Left colon (tissue), 2 donors: ENCODE measurements at regions not wholly inside any gene's neighbourhood (a gene's known extent, or its start where the extent isn't known, plus 50 kb on each side); places are given as distances from the start of the nearest gene placed in this dataset.

Experiments
- ATAC-seq: fragments of 200-7000 bp; cut with Tn5 transposase; one replicate; pipeline ENCODE4 v1.9.1; 2020; ENCODE audit warnings: mild to moderate bottlenecking, moderate library complexity
- DNase-seq, 2 donors: peaks; one replicate each; pipeline ENCODE4 v3.0.0-alpha.2; 2020
- intact Hi-C, 2 donors: fragments of 100-400 bp; cut with DNase I in 1 of 2; cut with micrococcal nuclease in 1 of 2; formaldehyde crosslinking; loops; one replicate each; pipeline versions ENCODE4 v1.11.2 to v1.14.0; 2022; cut with DNase I, micrococcal nuclease
- donor health status: DM: no; HTN: no; CAD: no.
- donor health status: DM: yes; HTN: yes; CAD: no.

DNA sequence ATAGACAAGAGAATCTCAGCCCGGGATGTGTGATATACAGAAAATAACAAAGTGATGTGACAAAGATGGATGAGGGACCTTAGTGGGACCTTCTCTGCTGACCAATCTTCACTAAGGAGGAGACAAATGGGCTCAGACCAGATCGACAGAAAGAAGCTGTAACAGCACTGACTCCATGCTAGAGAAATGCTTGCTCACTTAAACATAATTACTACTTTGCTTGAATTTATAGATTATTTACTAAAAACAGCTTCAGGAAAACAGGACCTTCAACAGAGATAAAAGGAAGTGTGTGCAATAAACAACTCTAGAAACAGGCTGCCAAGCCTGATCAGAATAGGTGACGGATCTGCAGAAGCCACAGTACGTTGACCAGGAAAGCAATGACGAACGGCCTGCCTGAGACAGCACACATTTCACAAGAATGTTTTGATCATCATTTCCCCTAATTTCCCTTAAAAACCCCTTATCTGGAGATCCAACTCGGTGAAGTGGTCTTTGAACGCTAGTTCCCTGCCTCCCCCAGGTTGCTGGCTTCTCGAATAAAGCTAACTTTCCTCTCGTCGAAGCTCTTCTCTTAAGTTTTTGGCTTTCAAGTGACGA, 98.4 kb upstream of the STEAP1B start:
- intact Hi-C loops, result no loop called here
- ATAC-seq, result no peak

GRCh38 chr7:22597844-22598243, 97.9 kb upstream of the STEAP1B start:
- no peak for ATAC-seq
- intact Hi-C loops, result no loop called here
- no peak for DNase-seq

More for the DNA sequence above, 98.4 kb upstream of the STEAP1B start:
- no peak for DNase-seq

GRCh38 chr7:22596763-22597400, 96.9 kb upstream of the STEAP1B start:
- intact Hi-C loops, result no loop called here
- ATAC-seq, result no peak
- no peak for DNase-seq

GRCh38 chr7:22594020-22594419, 94.0 kb upstream of the STEAP1B start:
- intact Hi-C loops, result no loop called here
- ATAC-seq (no peak), DNase-seq (no peak)

DNA sequence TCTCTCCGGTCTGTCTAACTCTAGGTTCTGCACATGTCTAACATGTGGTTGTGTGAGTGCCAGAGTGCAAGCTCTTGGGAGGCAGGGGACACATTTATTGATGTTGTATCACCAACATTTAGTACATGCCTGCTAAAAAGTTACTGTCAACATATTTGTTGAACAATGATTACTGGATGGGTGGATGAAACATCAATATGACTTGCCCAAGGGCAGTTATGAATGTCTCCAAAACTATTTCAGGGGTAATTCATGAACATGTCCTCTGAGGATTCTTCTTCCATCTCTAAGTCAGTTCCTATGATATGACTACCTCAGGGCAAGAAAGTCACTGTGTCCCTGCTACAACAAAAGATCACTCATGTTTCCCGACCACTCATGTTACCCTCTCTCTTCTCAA, 91.3 kb upstream of the STEAP1B start:
- ATAC-seq, result no peak
- DNase-seq, result no peak
- intact Hi-C loops, result no loop called here

- no peak for DNase-seq
- no peak for ATAC-seq
- intact Hi-C loops, result no loop called here
Observed at GRCh38 chr7:22589641-22590201, 89.7 kb upstream of the STEAP1B start.

- no peak for ATAC-seq
Observed at GRCh38 chr7:22588351-22588750, 88.4 kb upstream of the STEAP1B start.

GRCh38 chr7:22587322-22587721, 87.3 kb upstream of the STEAP1B start:
- intact Hi-C loops, result no loop called here
- ATAC-seq, result no peak
- no peak for DNase-seq

More at GRCh38 chr7:22588351-22588750, 88.4 kb upstream of the STEAP1B start:
- no peak for DNase-seq
- intact Hi-C loops, result no loop called here

GRCh38 chr7:22586786-22587140, 86.8 kb upstream of the STEAP1B start:
- DNase-seq (no peak), ATAC-seq (no peak)
- intact Hi-C loops, result no loop called here

- no peak for DNase-seq
- ATAC-seq, result no peak
- intact Hi-C loops, result no loop called here
Observed at GRCh38 chr7:22586101-22586785, 86.3 kb upstream of the STEAP1B start.

DNA sequence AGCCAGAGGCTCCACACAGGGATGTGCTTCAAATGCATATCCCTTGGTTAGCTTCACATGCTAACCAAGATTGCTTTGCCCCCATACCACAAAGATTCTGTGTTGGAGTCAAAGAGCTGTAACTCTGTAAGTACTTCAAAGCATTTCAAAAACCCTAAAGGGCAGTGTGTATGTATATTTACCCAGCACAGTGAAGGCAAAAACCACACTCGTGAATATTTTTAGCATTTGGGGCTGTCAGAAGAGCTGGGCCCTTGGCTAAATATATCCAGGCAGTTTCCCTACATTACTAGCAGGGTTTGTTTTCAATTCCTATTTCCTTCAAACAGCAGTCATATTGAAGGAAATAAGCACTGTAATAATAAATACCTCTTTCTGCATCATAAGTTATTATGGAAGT, 84.2 kb upstream of the STEAP1B start:
- ATAC-seq (no peak), DNase-seq (no peak)
- intact Hi-C loops, result no loop called here

GRCh38 chr7:22582863-22583622, 83.1 kb upstream of the STEAP1B start:
- DNase-seq (peak in 1 of 2 donors; percentile 19), ATAC-seq (peak; percentile 66)
- intact Hi-C loops, result no loop called here

DNA sequence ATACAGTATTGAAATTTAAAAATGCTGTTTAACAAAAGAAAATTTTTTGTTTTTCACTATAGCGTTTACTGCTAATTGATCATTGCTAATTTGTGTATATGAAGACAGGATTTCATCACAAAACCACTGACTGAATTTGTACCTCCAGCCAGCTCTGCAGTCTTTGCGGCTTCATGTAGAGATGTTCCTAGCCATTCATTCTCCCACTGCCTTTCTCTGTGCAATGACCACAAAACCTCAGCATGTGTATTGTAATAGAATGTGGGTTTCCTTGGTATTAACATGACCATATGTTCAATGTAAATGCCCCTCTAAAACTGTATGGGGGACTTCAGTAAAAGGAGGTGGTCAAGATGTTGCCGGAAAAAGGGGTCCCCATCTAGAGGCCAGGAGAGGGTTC, 81.1 kb upstream of the STEAP1B start:
- no peak for ATAC-seq
- DNase-seq, result no peak
- intact Hi-C loops, result no loop called here

DNA sequence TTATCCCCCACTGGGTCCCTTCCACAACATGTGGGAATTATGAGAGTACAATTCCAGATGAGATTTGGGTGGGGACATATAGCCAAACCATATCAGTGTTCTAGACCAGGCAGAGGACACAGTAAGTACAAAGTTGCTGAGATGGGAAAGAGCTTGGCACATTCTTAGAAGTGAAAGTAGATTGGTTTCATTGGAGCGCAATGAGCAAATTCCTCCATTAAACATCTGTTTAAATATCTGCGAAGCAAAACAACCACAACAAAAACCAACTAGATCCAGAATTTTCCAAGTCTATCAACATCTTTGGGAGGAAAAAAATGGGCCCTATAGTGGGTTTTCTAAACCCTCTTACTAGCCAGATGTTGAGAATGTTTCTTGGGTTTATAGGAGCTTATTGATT, 80.0 kb upstream of the STEAP1B start:
- DNase-seq (no peak), ATAC-seq (no peak)
- intact Hi-C loops, result no loop called here

GRCh38 chr7:22578007-22578733, 78.2 kb upstream of the STEAP1B start:
- DNase-seq (no peak), ATAC-seq (no peak)
- intact Hi-C loops, result no loop called here

- intact Hi-C loops, result no loop called here
- DNase-seq (no peak), ATAC-seq (no peak)
Observed at GRCh38 chr7:22577470-22578001, 77.5 kb upstream of the STEAP1B start.

DNA sequence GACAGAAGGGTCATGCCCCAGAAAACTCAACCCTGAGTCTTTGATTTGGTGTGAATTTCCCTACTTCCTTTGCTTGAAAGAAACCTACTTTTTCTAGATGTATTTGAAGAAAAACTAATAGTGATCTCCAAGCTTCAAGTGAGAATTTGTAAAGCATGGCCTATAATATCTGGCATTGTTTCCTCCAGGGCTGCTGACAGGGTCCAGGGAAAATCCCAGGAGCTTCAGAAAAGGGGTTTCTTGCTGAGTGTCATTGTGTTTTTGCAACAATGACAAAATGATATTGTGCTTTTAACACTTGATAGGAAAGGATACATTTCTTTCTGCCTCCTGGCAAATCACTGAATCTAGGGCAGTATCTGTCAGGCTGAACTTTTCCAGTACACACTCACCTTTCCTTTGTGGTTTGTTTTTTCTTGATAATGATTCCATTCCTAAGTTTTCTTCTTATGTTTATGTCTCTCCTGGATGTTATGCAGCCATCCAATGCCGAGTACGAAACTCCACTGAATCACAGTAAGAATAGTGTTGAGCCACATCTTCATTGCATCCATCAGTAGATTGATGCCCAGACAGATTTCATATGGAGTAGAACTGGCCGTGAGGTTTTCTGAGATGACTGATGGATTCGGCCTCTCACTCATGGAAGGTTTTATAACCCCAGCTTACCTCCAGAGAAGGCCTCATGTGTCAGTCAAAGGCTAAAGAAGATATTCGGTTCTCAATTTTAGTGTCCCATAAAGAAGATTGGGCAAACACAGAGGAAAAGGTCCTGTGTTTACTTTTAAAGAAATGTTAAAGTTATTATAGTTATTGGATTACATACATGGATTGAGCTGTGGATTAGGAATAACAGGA, 76.9 kb upstream of the STEAP1B start:
- ATAC-seq (no peak), DNase-seq (no peak)
- intact Hi-C loops, result no loop called here
